NCI-H2107 treated with DMSO at 0.1 percent for 48 hours (cell line): ENCODE measurements at regions not wholly inside any gene's neighbourhood (a gene's known extent, or its start where the extent isn't known, plus 50 kb on each side); places are given as distances from the start of the nearest gene placed in this dataset.

Source experiments
- DNase-seq: peaks from one replicate; lab custom pipeline; 2025; ENCODE audit not compliant: unreplicated experiment; lab: John Stamatoyannopoulos, UW

DNA sequence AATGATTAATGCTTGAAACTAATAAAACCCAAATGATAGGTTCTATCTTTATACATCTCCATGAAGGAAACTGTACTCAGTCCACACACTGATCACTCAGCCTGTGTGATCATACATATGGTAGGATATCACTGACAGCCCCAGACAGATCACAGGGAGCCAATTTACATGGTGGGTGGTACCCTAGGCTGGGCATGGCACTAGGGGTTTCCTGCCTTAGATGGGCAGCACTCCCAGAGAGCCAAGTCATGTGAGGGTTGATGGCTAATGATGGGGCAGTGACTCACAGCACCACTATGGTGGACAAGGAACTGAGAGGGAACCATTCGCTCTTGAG, 89.6 kb upstream of the PTPRR start:
- DNase-seq, result no peak

DNA sequence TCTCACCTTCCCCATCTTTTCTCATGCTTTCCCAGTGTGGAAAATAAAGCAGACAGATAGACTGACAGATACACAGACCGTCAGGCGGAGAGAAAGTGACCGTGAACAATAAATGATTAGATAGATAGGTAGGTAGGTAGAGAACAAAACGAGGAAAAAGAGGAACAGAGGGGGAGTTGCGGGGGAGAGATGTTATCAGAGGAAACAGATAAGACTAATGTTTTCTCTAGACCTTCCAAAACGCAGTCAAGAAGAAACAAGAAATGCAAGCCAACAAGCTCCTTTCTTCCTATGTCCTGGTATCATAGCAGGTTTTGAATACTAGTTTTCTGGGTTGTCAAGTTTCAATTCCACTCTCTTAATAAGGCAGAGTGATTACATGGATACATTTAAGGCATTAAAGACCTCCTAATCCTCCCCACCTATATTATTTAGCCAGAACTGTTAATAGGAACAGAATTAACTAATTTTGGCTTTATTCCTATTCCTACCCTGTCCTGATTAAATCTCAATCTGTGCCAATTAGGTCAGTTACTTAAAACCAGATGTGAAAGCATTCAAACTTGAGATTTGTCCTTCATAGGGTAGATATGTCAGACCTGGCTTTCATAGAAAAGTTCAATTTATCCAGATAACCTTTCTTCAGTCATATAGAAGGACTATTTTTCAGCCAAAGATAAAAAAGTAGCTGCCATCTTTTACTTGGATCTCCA, 89.0 kb upstream of the PTPRR start:
- DNase-seq, result no peak

DNA sequence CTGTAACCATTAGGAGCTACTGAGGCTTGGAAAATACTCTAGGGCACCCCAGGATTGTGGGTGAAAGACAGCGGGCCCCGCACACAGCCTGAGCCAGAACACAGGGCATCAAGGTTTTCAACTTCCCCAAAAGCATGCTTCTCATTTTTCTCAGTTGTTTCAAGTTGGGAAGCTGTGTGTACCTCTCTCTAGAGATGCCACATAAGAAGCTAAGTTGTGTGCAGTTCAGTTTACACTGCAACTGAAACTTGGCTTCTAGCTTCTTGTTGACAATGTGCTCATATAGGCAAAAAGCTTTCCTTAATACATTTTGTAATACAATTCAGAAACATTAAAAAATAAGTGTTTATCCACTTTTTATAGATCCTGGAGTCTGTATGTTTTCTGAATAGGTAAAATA, 88.1 kb upstream of the PTPRR start:
- DNase-seq, result no peak

DNA sequence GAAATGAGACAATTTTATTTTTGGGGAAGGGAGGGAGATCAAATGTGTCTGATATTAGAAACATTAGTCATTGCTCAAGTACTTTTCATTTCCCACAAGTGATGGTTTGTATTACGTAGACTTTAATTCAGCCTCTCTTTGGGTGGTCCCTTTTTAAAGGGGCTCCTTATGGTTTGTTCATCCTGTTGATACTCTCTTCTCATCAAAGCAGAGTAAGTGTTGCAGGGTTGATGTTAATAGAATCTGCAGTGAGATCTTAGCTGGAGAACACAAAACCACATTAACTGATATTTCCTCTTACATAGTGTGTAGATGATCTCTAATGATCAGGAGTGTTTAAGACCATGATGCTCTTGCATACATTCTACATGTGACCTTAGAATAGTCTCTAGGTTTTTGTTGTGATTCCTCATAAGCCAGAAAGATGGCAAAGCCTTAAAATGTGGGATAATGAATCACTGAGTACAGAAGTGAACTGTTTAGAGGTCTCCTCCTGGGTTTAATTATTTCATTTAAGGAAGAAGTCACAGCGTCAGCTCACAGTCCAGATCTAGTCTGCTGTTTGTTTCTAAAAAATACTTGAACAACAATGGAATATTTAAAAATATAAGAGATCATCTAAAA, 87.4 kb upstream of the PTPRR start:
- DNase-seq, result no peak

DNA sequence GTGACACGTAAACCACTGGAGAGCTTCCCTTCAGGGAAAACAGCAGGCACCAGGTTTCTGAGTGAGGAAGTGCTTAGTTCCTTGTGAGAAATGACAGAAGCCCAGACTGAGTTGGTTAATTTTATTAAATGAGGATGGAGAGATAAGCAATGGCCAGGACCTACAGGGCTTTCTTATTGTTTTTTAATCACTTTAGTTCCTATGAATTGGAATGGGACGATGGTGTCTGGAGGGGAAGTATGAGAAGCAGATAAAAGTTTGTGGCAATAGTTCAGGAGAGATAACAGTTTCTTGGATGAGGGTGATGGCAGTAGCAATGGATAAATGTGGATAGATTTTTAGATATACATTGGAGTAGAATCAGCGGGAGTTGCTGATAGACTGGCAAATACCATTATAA, 86.5 kb upstream of the PTPRR start:
- no peak for DNase-seq

DNA sequence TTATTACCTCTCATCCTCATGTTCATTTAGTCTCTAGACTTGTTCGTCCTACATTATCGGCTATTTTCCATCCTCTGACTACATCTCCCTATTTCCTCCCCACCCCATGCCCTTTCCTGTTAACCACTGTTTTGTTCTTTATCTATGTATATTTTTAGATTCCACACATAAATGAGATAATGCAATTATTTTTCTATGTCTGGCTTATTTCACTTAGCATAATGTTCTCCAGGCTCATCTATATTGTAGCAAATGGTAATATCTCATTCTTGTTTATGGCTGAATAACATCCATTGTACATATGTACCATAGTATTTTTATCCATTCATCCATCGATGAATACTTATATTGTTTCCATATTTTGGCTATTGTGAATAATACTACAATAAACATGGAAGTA, 84.6 kb upstream of the PTPRR start:
- DNase-seq, result no peak

DNA sequence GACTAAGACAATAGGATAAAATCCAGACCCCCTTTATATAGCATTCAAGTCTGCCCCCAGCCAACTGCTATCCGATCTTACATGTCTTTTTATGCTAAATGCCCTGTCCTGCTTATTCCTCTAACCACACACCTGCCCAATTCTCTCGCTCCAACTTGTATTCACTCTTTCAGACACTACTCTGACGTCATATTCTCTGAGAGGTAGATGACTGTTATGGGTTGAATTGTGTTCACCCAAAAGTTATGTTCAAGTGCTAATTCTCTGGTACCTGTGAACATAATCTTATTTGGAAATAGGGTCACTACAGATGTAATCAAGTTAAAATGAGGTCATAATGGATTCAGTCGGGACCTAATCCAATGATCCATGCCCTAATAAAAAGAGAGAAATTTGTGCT, 84.0 kb upstream of the PTPRR start:
- no peak for DNase-seq

DNA sequence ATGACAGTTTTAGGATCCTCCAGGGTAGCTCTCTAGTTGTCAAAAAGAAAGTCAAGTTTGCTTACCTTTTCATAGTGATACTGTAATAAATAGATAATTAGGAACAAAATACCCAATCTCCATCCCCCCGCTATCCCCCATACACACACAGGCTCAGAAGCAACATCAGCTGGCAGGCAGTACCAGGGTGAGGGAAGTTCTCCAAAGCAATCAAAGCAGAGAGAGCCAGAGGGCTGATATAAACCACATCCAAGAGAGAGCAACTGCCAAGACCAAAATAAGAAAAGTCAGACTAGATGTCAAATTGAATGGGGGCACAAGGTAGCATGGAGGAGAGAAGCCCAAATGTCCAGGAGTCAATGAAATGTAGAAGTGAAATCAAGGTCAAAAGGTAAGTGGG, 80.2 kb upstream of the PTPRR start:
- DNase-seq, result no peak

DNA sequence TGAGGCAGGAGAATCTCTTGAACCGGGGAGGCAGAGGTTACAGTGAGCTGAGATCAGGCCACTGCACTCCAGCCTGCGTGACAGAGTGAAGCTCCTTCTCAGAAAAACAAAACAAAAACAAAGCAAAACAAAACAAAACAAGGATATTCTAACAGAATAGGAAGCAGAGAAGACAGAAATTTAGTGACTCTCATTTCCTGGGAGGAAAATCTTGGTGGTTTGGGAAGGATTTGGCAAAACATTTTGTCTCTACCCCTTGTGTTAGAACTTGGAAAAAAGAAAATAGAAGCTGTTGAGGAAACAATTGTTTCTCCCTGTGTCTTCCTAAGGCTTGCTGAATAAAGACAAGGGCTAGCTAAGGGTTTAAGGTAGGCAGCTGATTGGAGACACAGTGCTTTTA, 79.7 kb upstream of the PTPRR start:
- DNase-seq, result no peak

DNA sequence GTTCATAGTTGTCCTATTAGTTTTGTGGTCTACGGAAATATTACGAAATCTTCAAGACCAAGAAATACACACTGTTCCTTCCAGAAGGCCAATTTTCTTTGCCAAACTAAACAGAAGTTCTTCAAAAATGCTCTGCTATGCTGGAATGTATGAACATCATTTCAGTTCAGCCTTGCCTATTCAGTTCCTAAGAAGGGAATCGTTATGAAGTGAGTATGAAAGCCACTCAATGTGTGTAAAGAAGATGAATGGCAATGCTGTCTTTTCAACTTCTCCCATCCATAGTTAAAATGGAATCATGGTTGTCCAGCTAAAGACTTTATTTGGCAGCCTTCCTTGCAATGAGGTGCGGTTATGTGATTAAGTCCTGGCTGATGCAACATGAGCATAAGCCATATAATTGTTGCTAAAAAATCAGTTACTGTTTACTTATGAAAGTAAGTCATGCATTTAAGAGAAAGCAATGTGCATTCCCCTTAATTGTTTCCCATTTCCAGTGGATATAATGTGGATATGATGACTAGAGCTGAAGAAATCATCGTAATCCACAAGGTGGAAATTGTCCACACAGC, 73.8 kb upstream of the PTPRR start:
- DNase-seq, result no peak

DNA sequence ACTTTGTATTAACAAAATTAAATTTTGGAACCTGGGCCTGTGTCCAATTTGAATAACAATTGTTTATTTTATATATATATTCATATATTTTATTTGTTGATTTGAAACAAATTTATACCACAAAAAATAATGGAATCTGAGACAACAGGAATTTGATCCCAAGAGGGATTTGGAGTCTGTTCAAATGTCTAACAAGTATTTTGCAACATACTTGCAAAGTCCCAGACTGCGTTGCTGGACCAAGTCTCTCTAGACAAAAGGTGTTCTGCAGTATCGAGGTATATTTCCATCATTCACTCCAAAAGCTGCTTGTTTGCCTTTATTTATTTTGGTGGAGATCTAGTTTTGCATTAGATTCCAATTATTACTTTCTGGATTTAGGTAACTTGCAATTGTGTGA, 68.7 kb upstream of the PTPRR start:
- no peak for DNase-seq

DNA sequence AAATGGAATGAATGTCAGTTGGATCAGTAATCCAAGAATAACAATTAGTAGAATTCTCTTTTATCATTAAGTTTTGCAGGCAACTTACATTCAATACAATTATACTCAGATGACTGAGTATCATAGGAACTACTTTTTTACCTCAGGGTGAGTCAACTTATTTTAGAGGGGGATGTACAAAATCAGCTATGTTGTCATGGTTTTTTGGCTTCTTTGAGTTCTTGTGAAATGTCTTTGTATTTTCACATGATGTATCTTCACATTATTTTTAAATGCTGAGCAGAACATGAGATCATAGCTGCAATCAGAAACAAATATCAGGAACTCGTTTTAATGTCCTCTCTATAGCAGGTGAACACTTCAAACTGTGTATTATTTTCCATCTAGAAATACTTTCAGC, 65.3 kb upstream of the PTPRR start:
- DNase-seq, result no peak

DNA sequence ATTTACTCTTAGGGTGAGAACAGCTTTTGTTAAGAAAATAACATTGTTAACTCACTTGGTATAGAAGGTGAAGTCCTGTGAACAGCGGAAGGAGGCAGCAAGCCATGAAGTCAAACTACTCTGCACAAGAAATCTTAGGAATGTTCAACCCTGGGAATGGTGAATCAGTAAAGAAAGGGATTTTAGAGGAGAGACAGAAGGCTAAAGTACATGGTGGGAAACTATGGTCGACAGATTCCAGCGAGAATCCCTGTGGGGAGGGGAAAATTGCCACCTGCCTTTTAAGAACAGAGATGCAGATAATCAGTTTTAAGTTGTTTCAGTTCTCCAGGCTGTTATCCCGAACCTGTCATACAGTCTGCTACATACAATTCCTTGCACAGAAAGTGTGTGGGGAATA, 63.2 kb upstream of the PTPRR start:
- DNase-seq, result no peak

DNA sequence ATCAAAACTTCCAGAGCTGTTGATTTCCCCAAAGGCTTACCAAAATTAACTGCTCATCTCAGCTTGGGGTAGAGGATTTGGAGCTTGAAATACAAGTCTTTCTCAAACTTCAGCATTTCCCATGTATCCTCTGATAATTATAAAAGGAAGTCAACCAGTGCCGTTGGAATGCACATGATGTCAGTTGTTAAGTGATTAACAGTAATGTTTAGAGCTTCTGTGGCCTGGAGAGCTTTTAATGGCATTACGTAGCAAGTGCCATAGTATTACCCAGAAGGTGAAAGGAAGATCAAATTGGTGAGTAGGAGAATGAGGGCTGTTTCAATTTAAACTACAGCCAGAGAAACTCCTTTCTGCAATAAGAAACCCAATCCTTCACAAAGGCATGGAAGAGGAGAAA, 62.5 kb upstream of the PTPRR start:
- DNase-seq, result no peak

DNA sequence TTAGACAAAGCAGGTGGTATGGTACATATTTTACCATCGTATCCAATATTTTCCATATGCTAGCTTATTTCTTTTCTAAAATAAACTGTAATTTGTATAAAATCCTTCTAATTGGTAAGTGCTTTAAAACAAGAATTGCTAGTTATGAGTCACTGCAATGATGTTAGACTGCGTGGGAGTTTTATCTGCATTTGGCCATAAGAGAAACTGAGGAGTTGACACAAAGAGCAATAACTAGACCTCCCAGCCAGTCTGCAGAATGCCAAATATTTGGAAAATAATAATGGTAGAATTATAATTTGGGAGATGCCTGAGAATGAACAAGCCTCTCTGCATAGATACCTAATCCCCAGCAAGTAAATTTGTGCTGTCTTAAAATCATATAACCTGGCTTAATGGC, 61.7 kb upstream of the PTPRR start:
- no peak for DNase-seq

DNA sequence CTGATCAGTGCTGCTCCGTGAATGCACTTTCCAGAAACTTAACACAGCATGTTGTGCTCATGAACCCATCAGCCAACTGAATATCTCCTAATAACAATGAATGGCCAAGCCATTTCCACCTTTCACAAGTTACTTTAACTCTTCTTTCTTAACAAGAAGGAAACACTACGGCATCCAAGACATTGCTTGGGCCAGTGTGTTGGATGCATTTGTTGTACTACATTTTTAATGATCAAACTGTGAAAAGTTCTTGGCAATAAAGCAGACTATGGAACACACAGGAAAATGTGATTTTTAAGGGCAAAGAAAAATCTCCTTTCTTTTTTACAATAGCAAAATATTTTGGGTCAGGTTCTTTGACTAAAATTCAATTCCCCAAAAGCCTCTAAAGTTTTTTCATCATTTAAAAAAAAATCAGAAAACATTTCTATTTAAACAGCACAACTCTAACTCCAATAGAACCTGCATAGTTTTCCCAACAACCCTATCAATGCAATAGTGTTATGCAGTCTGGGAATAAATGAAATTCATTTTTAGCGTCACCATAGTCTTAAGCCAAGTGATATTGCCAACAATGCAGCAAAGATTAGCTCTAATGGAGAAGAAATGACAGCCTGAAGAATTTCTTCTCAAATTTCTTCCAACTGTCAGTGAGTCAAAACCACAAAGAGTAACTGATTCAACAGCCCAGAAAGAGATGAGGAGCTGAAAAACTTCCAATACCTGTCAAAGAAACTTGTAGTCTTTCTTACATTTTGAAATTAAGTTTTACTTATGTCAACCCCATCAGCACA, 50.7 kb upstream of the PTPRR start:
- no peak for DNase-seq
